ENCODE measurements at regions not wholly inside any gene's neighbourhood (a gene's known extent, or its start where the extent isn't known, plus 50 kb on each side); places are given as distances from the start of the nearest gene placed in this dataset.
"Not testable (repeated sequence)": the region's sequence is repeated elsewhere in the genome, so short reads cannot be mapped to it uniquely, and the experiment has no call there.

- no peaks in the 10 kb centered on the region for H3K27me3 ChIP-seq (ENCODE audit: insufficient read depth, poor library complexity, severe bottlenecking)
- ATAC-seq (ENCODE audit: low read depth) = no peak
- no peak overlapping the region for H3K4me3 ChIP-seq (ENCODE audit: severe bottlenecking)
- no peak overlapping the region for H3K27ac ChIP-seq (ENCODE audit: poor library complexity, severe bottlenecking)
- H3K36me3 ChIP-seq (ENCODE audit: low read depth) = no peaks in the 10 kb centered on the region
- TF ChIP-seq CTCF (IDR thresholded peaks at IDR 0.05; ENCODE audit: poor library complexity, severe bottlenecking) = no peak
- no peak for DNase-seq (ENCODE audit: low spot score)
- H3K4me1 ChIP-seq (ENCODE audit: insufficient read depth, poor library complexity, severe bottlenecking) = no peaks in the 10 kb centered on the region
- no peaks in the 10 kb centered on the region for H3K9me3 ChIP-seq (ENCODE audit: severe bottlenecking)
These were observed 140.7 kb upstream of the THUMPD2 start for GRCh38 chr2:39919511-39920306.

GRCh38 chr2:39918886-39919285 is 139.8 kb upstream of the THUMPD2 start:
- TF ChIP-seq CTCF (IDR thresholded peaks at IDR 0.05; ENCODE audit: poor library complexity, severe bottlenecking) = no peak
- H3K27ac ChIP-seq (ENCODE audit: poor library complexity, severe bottlenecking) = no peak overlapping the region
- DNase-seq (ENCODE audit: low spot score) = no peak
- no peaks in the 10 kb centered on the region for H3K27me3 ChIP-seq (ENCODE audit: insufficient read depth, poor library complexity, severe bottlenecking)
- no peak overlapping the region for H3K4me3 ChIP-seq (ENCODE audit: severe bottlenecking)
- H3K9me3 ChIP-seq (ENCODE audit: severe bottlenecking) = no peaks in the 10 kb centered on the region
- ATAC-seq (ENCODE audit: low read depth) = no peak
- H3K4me1 ChIP-seq (ENCODE audit: insufficient read depth, poor library complexity, severe bottlenecking) = no peaks in the 10 kb centered on the region
- no peaks in the 10 kb centered on the region for H3K36me3 ChIP-seq (ENCODE audit: low read depth)

GRCh38 chr2:39917371-39917770 is 138.3 kb upstream of the THUMPD2 start:
- H3K27me3 ChIP-seq (ENCODE audit: insufficient read depth, poor library complexity, severe bottlenecking); DNase-seq (ENCODE audit: low spot score); H3K9me3 ChIP-seq (ENCODE audit: severe bottlenecking); H3K4me3 ChIP-seq (ENCODE audit: severe bottlenecking); H3K27ac ChIP-seq (ENCODE audit: poor library complexity, severe bottlenecking); ATAC-seq (ENCODE audit: low read depth); H3K36me3 ChIP-seq (ENCODE audit: low read depth); H3K4me1 ChIP-seq (ENCODE audit: insufficient read depth, poor library complexity, severe bottlenecking): not testable (repeated sequence)

DNA sequence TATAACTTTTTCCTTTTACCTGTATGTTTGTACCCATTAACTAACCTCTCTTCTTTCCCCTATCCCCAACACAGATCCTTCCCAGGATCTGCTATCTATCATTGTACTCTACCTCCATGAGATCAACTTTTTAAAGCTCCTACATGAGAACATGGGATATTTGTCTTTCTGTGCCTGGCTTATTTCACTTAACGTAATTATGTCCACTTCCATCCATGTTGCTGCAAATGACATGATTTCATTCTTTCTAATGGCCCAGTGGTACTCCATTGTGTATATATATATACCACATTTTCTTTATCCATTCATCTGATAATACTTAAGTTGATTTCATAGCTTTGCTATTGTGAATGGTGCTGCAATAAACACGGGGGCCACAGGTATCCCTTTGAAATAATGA is 135.9 kb upstream of the THUMPD2 start:
- H3K9me3 ChIP-seq (ENCODE audit: severe bottlenecking) = no peaks in the 10 kb centered on the region
- no peak for TF ChIP-seq CTCF (IDR thresholded peaks at IDR 0.05; ENCODE audit: poor library complexity, severe bottlenecking)
- no peak overlapping the region for H3K27ac ChIP-seq (ENCODE audit: poor library complexity, severe bottlenecking)
- H3K36me3 ChIP-seq (ENCODE audit: low read depth) = no peaks in the 10 kb centered on the region
- H3K27me3 ChIP-seq (ENCODE audit: insufficient read depth, poor library complexity, severe bottlenecking) = no peaks in the 10 kb centered on the region
- H3K4me3 ChIP-seq (ENCODE audit: severe bottlenecking) = no peak overlapping the region
- ATAC-seq (ENCODE audit: low read depth) (no peak), DNase-seq (ENCODE audit: low spot score) (no peak)
- no peaks in the 10 kb centered on the region for H3K4me1 ChIP-seq (ENCODE audit: insufficient read depth, poor library complexity, severe bottlenecking)

GRCh38 chr2:39913648-39914461 is 134.8 kb upstream of the THUMPD2 start:
- no peaks in the 10 kb centered on the region for H3K36me3 ChIP-seq (ENCODE audit: low read depth)
- no peaks in the 10 kb centered on the region for H3K9me3 ChIP-seq (ENCODE audit: severe bottlenecking)
- ATAC-seq (ENCODE audit: low read depth) (peak; percentile 63), DNase-seq (ENCODE audit: low spot score) (no peak)
- H3K27ac ChIP-seq (ENCODE audit: poor library complexity, severe bottlenecking) = no peak overlapping the region
- H3K4me1 ChIP-seq (ENCODE audit: insufficient read depth, poor library complexity, severe bottlenecking) = no peaks in the 10 kb centered on the region
- no peaks in the 10 kb centered on the region for H3K27me3 ChIP-seq (ENCODE audit: insufficient read depth, poor library complexity, severe bottlenecking)
- no peak overlapping the region for H3K4me3 ChIP-seq (ENCODE audit: severe bottlenecking)
- TF ChIP-seq CTCF (IDR thresholded peaks at IDR 0.05; ENCODE audit: poor library complexity, severe bottlenecking) = peak; percentile 85
